ENCODE measurements at regions not wholly inside any gene's neighbourhood (a gene's known extent, or its start where the extent isn't known, plus 50 kb on each side); places are given as distances from the start of the nearest gene placed in this dataset.
"Not testable (repeated sequence)": the region's sequence is repeated elsewhere in the genome, so short reads cannot be mapped to it uniquely, and the experiment has no call there.

DNA sequence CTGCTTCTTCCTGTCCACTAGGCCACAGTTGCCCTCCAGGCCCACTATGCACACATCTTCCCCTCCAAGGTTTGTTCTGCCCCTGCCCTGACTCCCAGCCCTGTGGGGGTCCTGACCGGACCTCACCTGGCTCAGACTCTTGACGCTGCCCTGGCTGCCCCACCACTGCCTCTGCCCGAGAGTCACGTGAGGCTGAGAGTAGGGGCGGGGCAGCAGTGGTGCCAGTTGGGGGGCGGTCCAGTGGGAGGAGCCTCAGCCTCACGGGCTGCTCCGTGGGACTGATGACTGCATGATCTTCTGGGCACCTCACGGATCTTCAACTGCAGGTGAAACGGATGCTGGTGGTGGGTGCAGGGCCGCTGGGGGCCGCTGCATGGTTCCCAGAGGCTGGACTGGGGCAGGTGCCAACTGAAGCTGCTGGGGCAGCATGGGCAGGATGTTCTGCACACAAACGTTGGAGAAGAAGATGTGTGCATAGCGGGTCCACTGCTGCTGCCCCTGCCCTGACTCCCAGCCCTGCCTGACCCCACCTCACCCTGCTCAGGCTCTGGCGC, 77.6 kb downstream of the HHIPL2 start:
- not testable (repeated sequence) for DNase-seq

DNA sequence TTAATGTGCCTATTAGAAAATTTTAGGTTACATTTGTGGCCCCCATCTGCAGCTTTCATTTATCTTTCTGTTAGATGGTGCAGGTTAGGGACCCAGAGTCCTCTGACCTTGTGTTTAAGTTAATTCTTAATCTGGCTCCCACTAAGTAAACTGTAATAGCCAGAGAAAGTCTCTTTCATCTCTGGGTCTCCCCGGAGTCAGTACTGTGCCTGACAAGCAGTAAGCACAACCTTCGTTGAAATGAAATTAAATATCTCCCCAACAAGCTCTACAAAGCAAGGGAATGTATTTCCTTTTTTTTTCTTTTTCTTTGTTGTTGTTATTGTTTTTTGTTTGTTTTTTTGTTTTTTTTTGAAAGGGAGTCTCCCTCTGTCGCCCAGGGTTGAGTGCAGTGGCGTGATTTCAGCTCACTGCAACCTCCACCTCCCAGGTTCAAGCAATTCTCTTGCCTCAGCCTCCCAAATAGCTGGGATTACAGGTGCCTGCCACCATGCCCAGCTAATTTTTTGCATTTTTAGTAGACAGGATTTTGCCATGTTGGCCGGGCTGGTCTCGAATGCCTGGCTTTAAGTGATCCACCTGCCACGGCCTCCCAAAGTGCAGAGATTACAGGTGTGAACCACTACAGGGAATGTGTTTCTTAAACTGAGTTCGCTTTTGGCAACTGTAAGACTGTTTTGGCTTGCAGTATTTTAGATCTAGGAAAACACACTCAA, 81.6 kb downstream of the HHIPL2 start:
- DNase-seq = no peak

DNA sequence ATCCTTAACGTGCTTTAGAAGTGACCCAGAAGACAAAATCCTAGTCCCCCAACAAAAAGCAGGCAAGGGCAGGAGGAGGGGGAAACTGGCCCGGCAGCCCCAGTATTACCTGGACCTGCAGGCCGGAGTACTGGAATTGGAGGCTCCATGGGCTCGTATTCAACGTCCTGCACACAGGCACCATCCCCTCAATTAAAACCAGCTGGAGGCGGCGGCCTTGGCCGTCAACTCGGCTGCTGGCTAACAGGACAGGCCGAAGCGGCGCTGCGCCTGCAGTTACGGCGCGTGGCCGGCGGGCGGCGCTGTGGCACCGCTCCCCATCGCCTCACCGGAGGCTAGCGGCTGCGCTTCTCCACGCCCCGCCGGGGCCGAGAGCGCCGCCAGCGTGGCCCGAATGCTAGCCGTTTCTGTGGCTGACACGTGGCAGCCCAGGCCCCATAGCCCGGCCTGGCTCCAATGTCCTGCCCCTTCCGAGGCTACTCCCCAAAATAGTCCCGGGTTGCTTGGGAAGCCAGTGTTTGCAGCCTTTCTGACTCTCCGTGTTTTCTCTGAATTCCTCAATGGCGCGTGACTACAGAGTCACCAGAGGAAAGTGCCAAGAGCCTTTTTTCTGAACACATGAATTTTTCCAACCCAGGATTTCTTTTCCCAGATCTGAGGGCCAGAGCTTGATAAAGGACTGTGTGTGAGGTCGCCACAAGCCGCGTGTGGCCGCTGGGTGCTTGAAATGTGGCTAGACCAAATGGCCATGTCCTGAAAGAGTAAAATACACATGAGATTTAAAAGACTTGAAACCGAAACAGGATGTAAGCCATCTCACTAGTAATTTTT, 82.5 kb downstream of the HHIPL2 start:
- DNase-seq = peak; percentile 4 to 47

DNA sequence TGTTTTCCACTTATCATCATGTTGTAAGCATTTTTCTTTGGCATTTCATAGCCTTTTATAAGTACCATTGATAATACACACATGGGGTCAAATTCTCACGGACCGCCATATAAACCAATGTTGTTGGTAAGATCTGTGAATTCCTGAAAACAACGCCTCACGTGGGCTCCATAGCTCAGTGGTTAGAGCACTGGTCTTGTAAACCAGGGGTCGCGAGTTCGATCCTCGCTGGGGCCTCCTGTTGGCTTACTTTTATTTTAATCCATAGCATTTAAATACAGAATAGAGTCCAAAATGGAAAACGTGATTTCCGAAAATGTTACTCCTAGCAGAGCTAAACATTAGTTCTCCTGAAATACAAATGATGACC, 83.1 kb downstream of the HHIPL2 start:
- no peak for DNase-seq

DNA sequence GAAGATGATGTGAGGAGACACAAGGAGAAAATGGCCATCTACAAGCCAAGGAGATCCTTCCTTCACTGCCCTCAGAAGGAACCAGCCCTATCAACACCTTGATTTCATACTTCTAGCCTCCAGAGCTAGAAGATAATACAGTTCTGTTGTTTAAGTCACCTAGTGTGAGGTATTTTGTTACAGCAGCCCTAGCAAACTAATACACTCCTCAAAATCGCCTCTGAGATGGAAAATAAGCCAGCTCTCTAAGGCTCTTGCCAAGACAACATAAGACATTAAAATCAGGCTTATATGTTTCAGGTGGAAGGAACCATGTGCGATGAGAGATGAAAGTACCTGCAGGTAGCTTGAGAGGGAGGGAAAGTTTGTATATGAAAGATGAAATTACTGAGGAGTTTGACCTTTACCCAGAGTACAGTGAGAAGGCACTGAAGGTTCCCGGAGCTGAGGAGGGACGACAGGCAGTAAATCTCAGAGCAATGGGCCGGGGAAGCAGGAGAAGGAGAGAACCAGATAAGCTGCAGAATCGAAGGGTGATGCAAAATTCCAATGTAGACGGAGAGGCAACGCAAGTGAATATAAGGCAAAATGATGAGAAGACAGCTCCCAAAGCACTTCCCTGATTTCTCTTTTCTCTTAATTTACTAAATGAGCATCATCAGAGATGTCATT, 84.7 kb downstream of the HHIPL2 start:
- DNase-seq = no peak

DNA sequence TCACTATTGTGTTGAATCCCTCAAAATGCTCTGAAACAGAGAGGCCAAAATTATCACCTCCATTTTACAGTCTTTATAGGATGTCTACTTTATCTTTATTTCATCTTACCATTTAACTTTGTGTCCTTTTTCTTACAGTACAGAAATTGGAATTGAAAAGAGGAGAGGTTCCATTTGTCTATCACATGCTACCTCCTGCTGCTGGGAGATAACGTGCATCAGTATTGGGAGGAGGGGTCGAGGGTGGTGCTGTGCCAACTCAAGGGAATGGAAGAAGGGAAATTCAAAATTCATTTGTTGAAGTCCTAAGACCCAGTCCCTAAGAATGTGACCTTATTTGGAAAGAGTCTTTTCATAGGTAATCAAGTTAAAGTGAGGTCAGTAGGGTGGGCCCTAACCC, 85.3 kb downstream of the HHIPL2 start:
- DNase-seq = no peak

DNA sequence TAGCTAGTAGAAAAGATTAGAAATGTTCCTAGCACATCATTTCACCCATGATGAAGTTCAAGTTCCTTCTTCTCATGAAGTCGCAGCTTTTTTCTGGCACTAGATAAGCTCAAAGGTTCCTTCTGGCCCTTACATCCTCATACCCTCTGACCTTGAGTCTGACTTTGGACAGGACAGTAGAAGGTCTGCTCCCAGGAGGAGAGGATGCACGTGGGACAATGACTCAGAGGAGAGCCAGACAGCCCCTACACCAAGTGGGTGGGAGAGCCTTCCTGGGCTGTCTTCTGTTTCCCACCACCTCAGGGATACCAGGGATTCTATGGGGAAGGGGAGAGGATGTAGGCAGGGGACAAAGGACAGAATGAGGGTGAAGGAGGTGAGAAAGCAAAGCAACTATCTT, 86.0 kb downstream of the HHIPL2 start:
- DNase-seq = no peak

DNA sequence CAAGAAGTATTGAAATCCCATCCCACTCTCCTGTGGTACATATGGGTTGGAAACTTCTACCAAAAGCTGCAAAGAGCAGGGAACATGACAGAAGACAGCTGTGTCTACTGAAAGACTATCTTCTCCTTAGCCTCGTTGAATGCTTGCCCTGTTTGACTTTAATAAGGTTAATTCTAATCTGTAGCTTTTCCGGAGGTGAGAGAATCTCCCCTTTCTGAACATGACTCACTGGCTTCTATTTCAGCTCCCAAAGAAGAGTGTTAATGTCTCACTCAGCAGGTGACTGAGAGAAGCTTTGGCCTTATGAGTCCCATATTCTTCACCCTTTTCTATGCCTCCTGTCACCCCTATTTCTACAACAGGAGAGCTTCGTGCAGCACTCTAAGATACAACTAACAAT, 88.3 kb downstream of the HHIPL2 start:
- DNase-seq = no peak

DNA sequence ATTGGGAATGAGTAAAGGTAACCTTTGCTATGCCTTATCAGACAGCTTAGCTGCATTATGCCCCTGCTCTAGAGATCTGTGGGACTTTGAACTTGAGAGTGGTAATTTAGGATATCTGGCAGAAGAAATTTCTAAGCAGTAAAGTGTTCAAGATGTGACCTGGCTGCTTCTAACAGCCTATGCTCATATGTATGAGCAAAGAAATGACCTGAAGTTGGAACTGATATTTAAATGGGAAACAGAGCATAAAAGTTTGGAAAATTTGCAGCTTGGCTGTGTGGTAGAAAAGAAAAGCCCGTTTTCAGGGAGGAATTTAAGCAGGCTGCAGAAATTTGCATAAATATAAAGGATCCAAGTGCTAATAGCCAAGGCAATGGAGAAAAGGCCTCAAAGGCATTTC, 90.4 kb downstream of the HHIPL2 start:
- no peak for DNase-seq

DNA sequence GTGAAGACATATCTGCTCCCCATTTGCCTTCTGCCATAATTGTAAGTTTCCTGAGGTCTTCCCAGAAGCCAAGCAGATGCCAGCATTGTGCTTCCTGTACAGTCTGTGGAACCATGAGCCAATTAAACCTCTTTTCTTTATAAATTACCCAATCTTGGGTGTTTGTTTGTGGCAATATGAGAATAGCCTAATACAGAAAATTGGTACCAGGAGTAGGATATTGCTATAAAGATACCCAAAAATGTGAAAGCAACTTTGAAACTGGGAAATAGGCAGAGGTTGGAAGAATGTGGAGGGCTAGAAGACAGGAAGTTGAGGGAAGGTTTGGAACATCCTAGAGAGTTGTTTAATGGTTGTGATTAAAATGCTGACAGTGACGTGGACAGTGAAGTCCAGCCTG, 90.8 kb downstream of the HHIPL2 start:
- DNase-seq = no peak

DNA sequence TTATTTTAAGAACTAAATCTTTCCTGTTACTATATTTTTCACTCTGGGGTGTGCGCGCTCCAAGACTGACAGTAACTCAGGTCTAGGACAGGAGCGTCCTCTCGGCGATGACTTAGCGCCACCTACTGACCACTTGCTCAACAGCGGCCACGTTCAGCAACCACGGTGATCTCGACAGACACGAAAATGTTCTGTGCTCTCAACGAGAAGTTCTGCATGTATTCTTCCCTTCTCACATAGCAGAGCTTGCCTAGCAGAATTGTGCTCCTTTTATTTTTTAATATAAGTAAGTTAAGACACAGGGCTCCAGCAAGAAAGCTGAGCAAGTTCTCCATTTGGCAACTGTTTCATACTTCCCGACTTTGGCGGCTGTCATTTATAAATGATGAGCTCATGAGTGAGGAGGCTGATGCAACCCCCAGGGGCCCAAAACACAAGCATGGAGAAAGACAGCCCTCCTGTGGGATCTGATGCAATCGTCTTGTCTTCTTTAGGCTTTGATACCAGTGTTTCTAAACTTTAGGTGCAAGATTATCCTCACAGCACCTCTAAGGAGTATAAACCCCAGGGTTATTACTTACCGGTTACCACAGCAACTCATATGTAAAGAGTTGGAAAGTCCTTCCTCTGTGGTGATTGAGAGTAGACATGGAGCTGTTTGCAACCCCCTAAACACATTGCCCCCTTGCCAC, 92.6 kb downstream of the HHIPL2 start:
- peak in 1 of 2 experiments; percentile 34 for DNase-seq

DNA sequence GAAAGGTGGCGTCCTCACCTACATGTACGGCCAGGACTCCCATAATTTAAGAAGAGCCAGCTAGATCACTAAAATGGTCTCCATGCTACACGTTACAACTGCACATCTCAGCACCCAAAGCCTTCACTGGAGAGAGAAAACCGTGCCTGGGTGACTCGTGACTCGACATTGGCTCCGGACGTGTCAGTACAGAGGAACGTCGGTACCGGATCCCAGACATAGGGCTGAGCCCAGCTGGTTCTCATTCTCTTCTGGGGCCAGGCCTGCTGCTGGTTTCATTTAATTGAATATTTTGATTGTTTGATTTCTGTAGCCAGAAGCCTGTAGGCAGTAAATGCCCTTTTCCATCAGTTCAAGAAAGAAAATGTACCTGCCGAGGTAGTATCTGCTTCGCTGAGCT, 93.1 kb downstream of the HHIPL2 start:
- DNase-seq = no peak

DNA sequence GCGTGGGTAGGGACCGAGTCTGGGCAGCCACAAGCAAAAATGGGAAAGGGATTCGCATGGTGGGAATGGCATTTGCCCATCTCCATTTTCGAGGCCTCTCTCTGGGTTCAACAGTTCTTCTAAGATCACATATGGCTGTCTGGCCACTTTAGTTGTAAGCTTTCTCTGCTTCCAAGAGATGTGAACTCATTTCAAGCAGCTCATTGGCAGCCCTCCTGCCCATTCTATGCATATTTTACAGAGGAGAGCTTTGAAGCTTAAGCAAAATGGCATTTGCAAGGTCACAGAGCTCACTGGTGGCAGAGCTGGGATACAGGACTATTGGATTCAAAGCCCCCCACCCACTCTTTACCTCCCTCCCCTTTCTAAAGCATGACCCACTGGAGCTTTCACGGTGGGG, 93.7 kb downstream of the HHIPL2 start:
- DNase-seq = no peak

DNA sequence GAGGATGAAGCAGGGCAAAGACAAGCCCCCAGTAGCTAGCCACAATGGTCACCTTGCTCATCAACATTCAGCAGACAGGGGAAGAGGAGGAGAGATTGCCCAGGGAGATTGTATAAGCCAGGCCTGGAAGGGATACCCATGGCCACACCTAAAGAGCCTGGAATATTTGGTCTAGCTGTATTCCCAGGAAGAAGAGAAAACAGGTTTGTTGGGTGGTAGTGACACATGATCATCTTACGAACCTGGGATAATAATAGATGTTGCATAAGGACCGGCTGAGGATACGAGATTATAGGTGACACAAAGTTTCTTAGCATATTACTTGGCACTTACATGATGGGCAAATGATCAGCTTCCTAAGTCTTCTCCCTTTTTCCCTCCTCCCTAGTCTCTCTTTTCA, 95.9 kb downstream of the HHIPL2 start:
- no peak for DNase-seq

DNA sequence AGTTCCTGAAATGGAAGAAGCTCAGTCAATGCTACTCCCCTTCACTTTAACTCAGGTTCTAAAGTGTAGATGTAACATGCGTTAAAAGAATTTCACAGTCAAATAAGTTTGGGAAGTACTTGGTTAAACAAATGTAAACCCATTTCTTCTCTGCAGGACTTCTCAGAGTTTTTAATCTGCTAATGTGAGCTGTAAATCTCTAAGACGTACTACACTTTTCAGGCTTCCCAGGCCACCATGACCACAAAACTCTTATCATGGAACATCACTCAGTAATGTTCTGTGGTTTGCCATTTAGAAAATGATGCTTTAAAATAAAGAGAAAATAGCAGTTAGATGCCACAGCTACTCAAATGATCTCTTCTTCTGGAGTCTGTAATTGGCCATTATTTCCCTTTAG, 104.3 kb downstream of the HHIPL2 start:
- no peak for DNase-seq

DNA sequence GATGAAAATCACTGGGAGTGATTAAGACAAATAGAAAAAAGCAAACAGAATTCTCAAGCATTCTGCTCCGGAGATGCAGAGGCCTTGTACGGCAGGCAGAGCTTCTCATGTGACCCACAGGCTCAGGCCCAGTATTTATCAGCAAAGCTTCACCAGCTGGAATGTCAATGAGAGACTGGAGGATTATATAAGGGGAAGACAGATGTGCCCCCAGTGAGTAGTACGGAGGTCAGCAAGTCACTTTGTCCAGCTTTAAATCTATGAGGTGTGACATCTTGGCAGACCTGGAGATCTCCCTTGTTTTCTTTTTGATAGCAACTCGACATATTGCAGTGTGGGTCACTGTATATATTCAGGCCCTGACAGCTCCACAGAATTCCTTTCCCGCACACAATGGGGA, 106.8 kb downstream of the HHIPL2 start:
- no peak for DNase-seq

DNA sequence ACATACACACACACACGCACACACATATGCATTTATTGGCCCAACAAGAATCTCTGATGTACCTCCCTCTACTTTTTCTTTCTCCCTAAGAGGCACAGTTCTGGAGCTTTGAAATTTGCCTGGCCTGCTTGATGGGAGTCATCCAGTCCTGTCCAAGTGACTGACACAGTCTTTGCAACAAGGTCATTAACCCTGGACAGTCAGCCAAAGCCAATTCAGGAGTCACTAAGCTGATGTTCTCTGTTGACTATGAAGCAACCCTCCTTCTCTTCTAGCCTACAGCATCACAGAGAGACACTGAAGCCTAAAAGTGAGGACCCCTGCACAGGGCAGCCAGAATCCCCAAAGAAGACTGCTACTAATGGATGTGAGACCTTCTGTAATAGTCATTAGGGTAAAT, 123.1 kb downstream of the HHIPL2 start:
- no peak for DNase-seq

DNA sequence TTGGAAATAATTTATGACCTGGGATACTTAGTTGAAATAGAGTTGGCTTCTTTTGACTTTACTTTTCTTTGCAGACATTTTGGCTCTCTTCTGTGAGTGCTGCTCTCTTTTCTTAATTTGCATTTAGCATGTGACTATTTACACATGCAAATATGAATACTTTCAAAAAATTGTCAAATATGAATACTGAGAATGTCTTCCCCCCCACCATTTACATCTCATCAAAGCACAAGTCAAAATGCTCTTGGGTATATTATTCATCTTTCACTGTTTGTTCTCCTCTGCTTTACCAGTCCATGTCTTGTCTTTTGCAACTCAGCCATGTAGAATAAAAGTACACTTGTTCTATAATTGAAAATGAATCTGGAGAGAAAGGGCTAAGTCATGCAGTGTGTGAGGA, 126.5 kb downstream of the HHIPL2 start:
- DNase-seq = no peak

DNA sequence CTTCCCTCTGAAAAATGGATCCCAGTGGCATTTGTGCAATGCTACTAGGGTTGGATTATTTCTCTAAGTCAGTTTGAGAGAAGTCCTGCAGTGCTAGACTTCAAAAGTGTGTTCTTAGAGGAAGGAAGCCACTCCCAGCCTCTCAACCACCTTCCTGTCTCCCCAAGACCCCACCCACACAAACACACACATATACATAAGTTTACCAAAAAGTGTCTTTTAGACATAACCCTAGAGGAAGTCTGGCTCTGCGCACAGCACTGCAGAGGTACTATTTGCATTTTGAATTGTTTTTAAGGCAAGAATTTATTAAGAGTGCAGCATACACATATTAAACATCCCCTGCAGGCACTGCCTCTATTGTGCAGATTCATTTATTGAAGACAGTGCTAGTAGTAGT, 127.3 kb downstream of the HHIPL2 start:
- DNase-seq = no peak

DNA sequence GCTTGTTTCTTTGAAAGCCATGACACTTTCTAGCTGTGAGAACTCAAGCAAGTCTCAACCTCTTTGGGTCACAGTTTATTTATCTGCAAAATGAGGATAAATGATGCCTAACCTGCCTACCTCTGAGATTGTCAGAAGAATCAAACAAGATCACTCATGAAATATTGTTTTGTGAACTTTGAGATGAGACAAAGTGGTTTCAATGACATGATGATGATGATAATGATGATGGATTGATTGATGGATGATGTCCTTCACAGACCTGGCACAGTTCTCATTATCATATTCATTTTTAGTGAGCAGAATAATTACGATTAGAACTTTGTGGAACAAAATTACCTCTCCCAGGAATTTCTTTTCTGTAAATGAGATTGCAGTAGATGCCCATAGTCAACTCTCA, 129.2 kb downstream of the HHIPL2 start:
- no peak for DNase-seq

DNA sequence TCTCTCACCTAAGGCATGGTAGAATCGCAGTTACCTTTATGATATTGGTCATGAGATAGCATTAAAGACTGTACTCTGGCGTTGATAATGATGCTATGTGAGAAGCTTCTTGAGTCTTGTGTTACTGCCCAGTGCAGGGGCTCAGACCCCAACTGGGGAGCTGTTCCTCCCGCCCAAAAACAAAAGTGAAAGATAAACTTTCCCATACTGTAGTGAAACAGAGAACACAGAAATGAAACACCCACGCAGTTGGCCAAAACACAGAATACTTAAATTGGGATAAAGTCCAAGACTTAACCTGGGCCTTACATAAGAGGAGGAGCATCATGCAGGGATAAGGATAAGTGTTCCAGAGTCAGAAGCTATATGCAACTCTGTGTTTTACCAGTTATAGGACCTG, 130.6 kb downstream of the HHIPL2 start:
- no peak for DNase-seq

DNA sequence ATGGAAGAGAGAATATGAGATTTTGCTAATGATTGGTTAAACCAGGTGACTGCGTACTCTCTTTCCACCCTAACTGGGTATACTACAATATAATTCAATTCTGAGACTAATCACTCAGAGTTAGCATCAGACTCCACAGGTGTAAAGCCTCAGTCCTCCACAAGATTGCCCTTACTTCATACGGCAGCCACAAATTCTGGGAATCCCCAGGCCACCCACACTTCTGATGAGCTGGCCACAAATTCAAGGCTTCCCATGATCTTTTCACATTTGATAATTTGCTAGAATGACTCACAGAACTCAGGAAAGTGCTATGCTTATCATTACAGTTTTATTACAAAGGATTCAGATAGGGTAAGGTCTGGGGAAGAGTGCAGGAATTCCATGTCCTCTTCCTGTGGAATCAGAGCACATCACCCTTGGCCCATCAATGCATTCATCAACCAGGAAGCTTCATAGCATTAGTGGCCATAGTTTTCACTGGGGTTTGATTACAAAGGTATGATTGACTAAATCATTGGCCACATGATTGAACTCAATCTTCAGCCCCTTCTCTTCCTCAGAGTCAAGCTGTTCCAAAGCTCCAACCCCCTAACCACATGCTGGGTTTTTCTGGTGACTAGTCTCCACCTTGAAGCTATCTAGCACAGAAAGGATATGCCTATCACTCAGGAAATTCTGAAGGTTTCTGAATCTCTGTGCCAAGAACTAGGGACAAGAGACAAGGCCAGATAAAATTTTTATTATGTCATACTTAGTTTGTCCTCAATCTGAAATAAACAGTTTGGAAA, 131.7 kb downstream of the HHIPL2 start:
- DNase-seq = no peak
